HEK293 (cell line): ENCODE measurements at regions not wholly inside any gene's neighbourhood (a gene's known extent, or its start where the extent isn't known, plus 50 kb on each side); places are given as distances from the start of the nearest gene placed in this dataset.

Source experiments
- CTCF ChIA-PET: fragments of 350-600 bp; formaldehyde crosslinking; extraction: SDS; loops from one replicate; lab custom pipeline; 2021; ENCODE audit warnings: antibody characterized with exemption; lab: Yijun Ruan, JAX
- POLR2A ChIA-PET: fragments of 300-600 bp; formaldehyde crosslinking; extraction: SDS; loops from one replicate; lab custom pipeline; 2020; ENCODE audit warnings: antibody characterized with exemption, inconsistent platforms; lab: Yijun Ruan, JAX
- H3K27ac ChIP-seq: fragments of 200-500 bp; sonication (Bioruptor generic); 2 replicates; pipeline ENCODE4 v1.5.1; 2014; ENCODE audit warnings: low read depth, low read length, control low read depth, inconsistent platforms; ENCODE audit errors: extremely low read depth
- H3K36me3 ChIP-seq, 2 experiments: fragments of 200-500 bp in 1 of 2; sonication (Bioruptor generic) in 1 of 2; 1 replicate in 1 of 2; 2 replicates in 1 of 2; pipeline ENCODE4 v1.5.1; 2014 to 2017; ENCODE audit warnings: inconsistent platforms in 2 of 2, low read length in 2 of 2; ENCODE audit not compliant: control insufficient read depth in 2 of 2, insufficient read depth in 1 of 2
- H3K4me1 ChIP-seq: fragments of 200-500 bp; sonication (Bioruptor generic); 2 replicates; pipeline ENCODE4 v1.5.1; 2014; ENCODE audit warnings: mild to moderate bottlenecking, low read length, inconsistent platforms; ENCODE audit not compliant: control insufficient read depth, insufficient read depth
- H3K4me3 ChIP-seq: 2 replicates; pipeline ENCODE4 v1.5.1; 2011; ENCODE audit warnings: low read depth, mild to moderate bottlenecking, control low read depth, low read length, moderate library complexity
- H3K9me3 ChIP-seq: fragments of 200-500 bp; sonication (Bioruptor generic); 2 replicates; pipeline ENCODE4 v1.5.1; 2014; ENCODE audit warnings: low read depth, low read length, inconsistent platforms; ENCODE audit not compliant: control insufficient read depth, insufficient read depth
- KLF17 ChIP-seq: fragments of 450-650 bp; formaldehyde crosslinking; IDR thresholded peaks from 2 replicates; pipeline ENCODE4 v1.5.1; 2016; ENCODE audit warnings: missing biosample characterization, missing genetic modification characterization
- KLF7 ChIP-seq: fragments of 450-650 bp; formaldehyde crosslinking; IDR thresholded peaks from 2 replicates; pipeline ENCODE4 v1.5.1; 2016; ENCODE audit warnings: missing biosample characterization, missing genetic modification characterization, borderline replicate concordance
- PRDM4 ChIP-seq: fragments of 450-650 bp; formaldehyde crosslinking; IDR thresholded peaks from 2 replicates; pipeline ENCODE4 v1.5.1; 2017; ENCODE audit warnings: missing biosample characterization, missing genetic modification characterization
- ZFP3 ChIP-seq: fragments of 450-650 bp; formaldehyde crosslinking; IDR thresholded peaks from 2 replicates; pipeline ENCODE4 v1.5.1; 2016; ENCODE audit warnings: low read depth, missing biosample characterization, missing genetic modification characterization
- ZNF112 ChIP-seq: fragments of 450-650 bp; formaldehyde crosslinking; IDR thresholded peaks from 2 replicates; pipeline ENCODE4 v1.5.0; 2017; ENCODE audit warnings: missing biosample characterization, missing genetic modification characterization
- ZNF18 ChIP-seq: fragments of 450-650 bp; formaldehyde crosslinking; IDR thresholded peaks from 2 replicates; pipeline ENCODE4 v1.5.1; 2016; ENCODE audit warnings: missing biosample characterization, missing genetic modification characterization
- ZNF24 ChIP-seq: fragments of 450-650 bp; formaldehyde crosslinking; IDR thresholded peaks from 2 replicates; pipeline ENCODE4 v1.5.1; 2016; ENCODE audit warnings: missing biosample characterization, missing genetic modification characterization
- ZNF266 ChIP-seq: fragments of 450-650 bp; formaldehyde crosslinking; IDR thresholded peaks from 2 replicates; pipeline ENCODE4 v1.5.1; 2016; ENCODE audit warnings: missing biosample characterization, missing genetic modification characterization, low read depth
- ZNF530 ChIP-seq: fragments of 450-650 bp; formaldehyde crosslinking; IDR thresholded peaks from 2 replicates; pipeline ENCODE4 v1.5.1; 2016; ENCODE audit warnings: low read depth, missing biosample characterization, missing genetic modification characterization
- ZNF600 ChIP-seq: fragments of 450-650 bp; formaldehyde crosslinking; IDR thresholded peaks from 2 replicates; pipeline ENCODE4 v1.5.1; 2016; ENCODE audit warnings: missing biosample characterization, missing genetic modification characterization
- ZNF664 ChIP-seq: fragments of 450-650 bp; formaldehyde crosslinking; IDR thresholded peaks from 2 replicates; pipeline ENCODE4 v1.5.1; 2016; ENCODE audit warnings: missing biosample characterization, missing genetic modification characterization
- TF ChIP-seq, protein P1 (sequence below): fragments of 450-650 bp; formaldehyde crosslinking; IDR thresholded peaks from 2 replicates; pipeline ENCODE4 v1.5.1; 2017; ENCODE audit warnings: missing biosample characterization, missing genetic modification characterization
- TF ChIP-seq, protein P2 (sequence below): fragments of 450-650 bp; formaldehyde crosslinking; IDR thresholded peaks from 2 replicates; pipeline ENCODE4 v1.5.1; 2017; ENCODE audit warnings: missing biosample characterization, mild to moderate bottlenecking, missing genetic modification characterization, moderate library complexity

DNA sequence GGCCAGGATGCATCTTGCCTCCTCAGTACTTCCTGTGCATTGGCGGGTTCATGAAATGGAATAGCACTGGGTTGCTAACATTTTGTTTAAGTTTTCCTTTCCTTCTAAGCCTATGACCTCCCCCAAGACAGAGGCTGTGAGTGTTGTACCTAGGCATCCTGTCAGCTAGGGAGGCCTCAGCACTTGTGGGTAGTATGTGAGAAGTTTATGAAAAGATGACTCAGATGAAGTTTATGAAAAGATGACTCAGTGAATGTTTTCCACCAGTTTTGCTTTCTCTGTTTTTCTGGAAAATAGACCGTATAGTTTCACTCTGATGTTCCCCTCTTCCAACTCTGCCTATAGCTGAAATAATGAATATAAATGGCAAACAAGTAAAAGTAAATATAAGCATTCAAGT, 412.9 kb downstream of the TMEM182 start:
- TF ChIP-seq KLF17 (tag by site-specific recombination) = no peak
- no peak for TF ChIP-seq KLF7 (tag by site-specific recombination)
- no peak for TF ChIP-seq ZNF18 (tag by site-specific recombination)
- no peak for TF ChIP-seq ZNF530 (tag by site-specific recombination)
- no peak for TF ChIP-seq ZFP3 (tag by site-specific recombination)
- no peak for TF ChIP-seq ZNF112 (tag by site-specific recombination)
- no peak for TF ChIP-seq ZNF664 (tag by site-specific recombination)
- TF ChIP-seq, all 188 proteins: peak for 0
- Histone ChIP-seq H3K27ac (no peak overlapping the region), H3K4me3 (no peak overlapping the region), H3K9me3 (no peaks in the 10 kb centered on the region), H3K36me3 (no peaks in the 10 kb centered on the region), H3K4me1 (no peaks in the 10 kb centered on the region)
- POLR2A ChIA-PET = no interaction called here
- CTCF ChIA-PET = interaction anchor here (0.7 to 0.8 kb wide), 2 partner anchors 13 to 156 kb away, joined by 3 read pairs; no protein-coding TSS in a partner anchor

DNA sequence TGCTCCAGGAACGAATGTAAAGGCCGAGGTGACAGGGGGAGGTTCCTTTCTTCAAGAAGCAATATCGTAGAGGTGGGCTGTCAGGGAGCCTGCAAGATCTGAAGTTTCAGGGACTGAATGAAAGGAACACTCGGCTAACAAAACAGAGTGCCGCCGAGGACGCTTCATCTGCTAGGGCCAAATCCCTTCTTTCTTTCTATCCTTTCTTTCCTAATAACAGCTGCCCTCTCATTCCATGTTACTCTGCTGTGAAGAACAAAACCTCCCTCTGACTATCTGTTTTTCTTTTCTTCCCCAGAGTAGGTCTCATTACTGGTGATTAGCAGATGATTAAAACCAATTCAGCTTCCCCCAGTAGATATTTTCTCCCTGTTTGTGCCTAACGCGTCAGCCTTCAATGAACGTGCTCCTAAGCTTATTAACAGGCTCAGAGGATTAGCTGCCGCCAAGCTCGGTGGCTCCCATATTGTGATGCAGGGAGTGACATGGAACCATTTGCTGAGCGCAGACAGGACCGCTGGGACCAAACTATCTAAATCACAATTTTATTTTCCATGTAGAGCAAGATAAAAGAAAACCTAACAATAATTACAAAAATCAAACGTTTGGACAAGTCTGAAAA, 414.6 kb downstream of the TMEM182 start:
- H3K9me3 ChIP-seq = no peaks in the 10 kb centered on the region
- no peak overlapping the region for H3K4me3 ChIP-seq
- no peaks in the 10 kb centered on the region for H3K4me1 ChIP-seq
- no peak overlapping the region for H3K27ac ChIP-seq
- POLR2A ChIA-PET = no interaction called here
- TF ChIP-seq PRDM4 (tag by site-specific recombination) (no peak), ZNF266 (tag by site-specific recombination) (no peak), ZNF600 (tag by site-specific recombination) (no peak), ZNF24 (no peak)
- TF ChIP-seq, protein P1, sequence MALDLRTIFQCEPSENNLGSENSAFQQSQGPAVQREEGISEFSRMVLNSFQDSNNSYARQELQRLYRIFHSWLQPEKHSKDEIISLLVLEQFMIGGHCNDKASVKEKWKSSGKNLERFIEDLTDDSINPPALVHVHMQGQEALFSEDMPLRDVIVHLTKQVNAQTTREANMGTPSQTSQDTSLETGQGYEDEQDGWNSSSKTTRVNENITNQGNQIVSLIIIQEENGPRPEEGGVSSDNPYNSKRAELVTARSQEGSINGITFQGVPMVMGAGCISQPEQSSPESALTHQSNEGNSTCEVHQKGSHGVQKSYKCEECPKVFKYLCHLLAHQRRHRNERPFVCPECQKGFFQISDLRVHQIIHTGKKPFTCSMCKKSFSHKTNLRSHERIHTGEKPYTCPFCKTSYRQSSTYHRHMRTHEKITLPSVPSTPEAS (tag by site-specific recombination) = no peak
- TF ChIP-seq, protein P2, sequence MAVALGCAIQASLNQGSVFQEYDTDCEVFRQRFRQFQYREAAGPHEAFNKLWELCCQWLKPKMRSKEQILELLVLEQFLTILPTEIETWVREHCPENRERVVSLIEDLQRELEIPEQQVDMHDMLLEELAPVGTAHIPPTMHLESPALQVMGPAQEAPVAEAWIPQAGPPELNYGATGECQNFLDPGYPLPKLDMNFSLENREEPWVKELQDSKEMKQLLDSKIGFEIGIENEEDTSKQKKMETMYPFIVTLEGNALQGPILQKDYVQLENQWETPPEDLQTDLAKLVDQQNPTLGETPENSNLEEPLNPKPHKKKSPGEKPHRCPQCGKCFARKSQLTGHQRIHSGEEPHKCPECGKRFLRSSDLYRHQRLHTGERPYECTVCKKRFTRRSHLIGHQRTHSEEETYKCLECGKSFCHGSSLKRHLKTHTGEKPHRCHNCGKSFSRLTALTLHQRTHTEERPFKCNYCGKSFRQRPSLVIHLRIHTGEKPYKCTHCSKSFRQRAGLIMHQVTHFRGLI (tag by site-specific recombination) = no peak
- CTCF ChIA-PET = no interaction called here
- H3K36me3 ChIP-seq = no peaks in the 10 kb centered on the region
